GM12873 (cell line): ENCODE measurements at regions not wholly inside any gene's neighbourhood (a gene's known extent, or its start where the extent isn't known, plus 50 kb on each side); places are given as distances from the start of the nearest gene placed in this dataset.

ENCODE experiments used
- CTCF ChIP-seq: IDR thresholded peaks from 2 replicates; pipeline ENCODE4 v1.5.1; 2012; ENCODE audit warnings: low read depth, mild to moderate bottlenecking, moderate library complexity, low read length, control low read depth; ENCODE audit not compliant: insufficient read depth; ENCODE audit errors: missing control alignments

- TF ChIP-seq CTCF, result no peak
Measured at GRCh38 chr1:68976916-68977610, 480.2 kb upstream of the DEPDC1 start.

GRCh38 chr1:68979891-68980290 is 483.0 kb upstream of the DEPDC1 start:
- no peak for TF ChIP-seq CTCF

GRCh38 chr1:68984289-68984688 is 487.4 kb upstream of the DEPDC1 start:
- no peak for TF ChIP-seq CTCF

GRCh38 chr1:68994096-68994495 is 497.2 kb upstream of the DEPDC1 start:
- TF ChIP-seq CTCF, result no peak

- no peak for TF ChIP-seq CTCF
Measured at GRCh38 chr1:69016468-69016867, 519.6 kb upstream of the DEPDC1 start.

- no peak for TF ChIP-seq CTCF
Measured at GRCh38 chr1:69029649-69030048, 532.8 kb upstream of the DEPDC1 start.

GRCh38 chr1:69038379-69038778 is 529.3 kb upstream of the LRRC7 start:
- no peak for TF ChIP-seq CTCF

- TF ChIP-seq CTCF, result no peak
Measured at GRCh38 chr1:69045572-69045971, 522.1 kb upstream of the LRRC7 start.
